IPS-NIHi7 (cell line): ENCODE measurements at regions not wholly inside any gene's neighbourhood (a gene's known extent, or its start where the extent isn't known, plus 50 kb on each side); places are given as distances from the start of the nearest gene placed in this dataset.
"Not testable (repeated sequence)": the region's sequence is repeated elsewhere in the genome, so short reads cannot be mapped to it uniquely, and the experiment has no call there.

ENCODE experiments used
- DNase-seq: peaks from one replicate; pipeline ENCODE4 v3.0.0; 2012; ENCODE audit warnings: mixed read lengths; ENCODE audit errors: extremely low spot score

GRCh38 chr4:11054937-11055336, 370.4 kb upstream of the CLNK start:
- DNase-seq: not testable (repeated sequence)

- DNase-seq: no peak
These were observed 369.1 kb upstream of the CLNK start for GRCh38 chr4:11053601-11054220.

- no peak for DNase-seq
These were observed 366.6 kb upstream of the CLNK start for GRCh38 chr4:11051181-11051580.

GRCh38 chr4:11050766-11051165, 366.2 kb upstream of the CLNK start:
- no peak for DNase-seq

GRCh38 chr4:11049001-11049400, 364.4 kb upstream of the CLNK start:
- no peak for DNase-seq

GRCh38 chr4:11042760-11043159, 358.2 kb upstream of the CLNK start:
- no peak for DNase-seq

- no peak for DNase-seq
These were observed 355.1 kb upstream of the CLNK start for GRCh38 chr4:11039634-11040131.

- DNase-seq: no peak
These were observed 354.4 kb upstream of the CLNK start for GRCh38 chr4:11038926-11039325.

- DNase-seq: no peak
These were observed 353.1 kb upstream of the CLNK start for GRCh38 chr4:11037637-11038036.

- DNase-seq: no peak
These were observed 343.8 kb upstream of the CLNK start for GRCh38 chr4:11028334-11028733.

- DNase-seq: no peak
These were observed 336.8 kb upstream of the CLNK start for GRCh38 chr4:11021333-11021732.

GRCh38 chr4:11019451-11020240, 335.1 kb upstream of the CLNK start:
- DNase-seq: no peak

- DNase-seq: no peak
These were observed 329.6 kb upstream of the CLNK start for GRCh38 chr4:11014199-11014598.

- no peak for DNase-seq
These were observed 328.6 kb upstream of the CLNK start for GRCh38 chr4:11013094-11013664.

- no peak for DNase-seq
These were observed 326.7 kb upstream of the CLNK start for GRCh38 chr4:11011249-11011648.

GRCh38 chr4:11010624-11011023, 326.1 kb upstream of the CLNK start:
- DNase-seq: no peak

GRCh38 chr4:11009281-11009680, 324.7 kb upstream of the CLNK start:
- DNase-seq: no peak

GRCh38 chr4:11005300-11005699, 320.7 kb upstream of the CLNK start:
- DNase-seq: no peak

GRCh38 chr4:11004818-11005217, 320.2 kb upstream of the CLNK start:
- DNase-seq: no peak

- DNase-seq: no peak
These were observed 318.4 kb upstream of the CLNK start for GRCh38 chr4:11002961-11003360.

GRCh38 chr4:10998846-10999245, 314.3 kb upstream of the CLNK start:
- DNase-seq: no peak

GRCh38 chr4:10984815-10985214, 300.2 kb upstream of the CLNK start:
- no peak for DNase-seq
